ENCODE measurements at regions not wholly inside any gene's neighbourhood (a gene's known extent, or its start where the extent isn't known, plus 50 kb on each side); places are given as distances from the start of the nearest gene placed in this dataset.
"Not testable (repeated sequence)": the region's sequence is repeated elsewhere in the genome, so short reads cannot be mapped to it uniquely, and the experiment has no call there.

DNA sequence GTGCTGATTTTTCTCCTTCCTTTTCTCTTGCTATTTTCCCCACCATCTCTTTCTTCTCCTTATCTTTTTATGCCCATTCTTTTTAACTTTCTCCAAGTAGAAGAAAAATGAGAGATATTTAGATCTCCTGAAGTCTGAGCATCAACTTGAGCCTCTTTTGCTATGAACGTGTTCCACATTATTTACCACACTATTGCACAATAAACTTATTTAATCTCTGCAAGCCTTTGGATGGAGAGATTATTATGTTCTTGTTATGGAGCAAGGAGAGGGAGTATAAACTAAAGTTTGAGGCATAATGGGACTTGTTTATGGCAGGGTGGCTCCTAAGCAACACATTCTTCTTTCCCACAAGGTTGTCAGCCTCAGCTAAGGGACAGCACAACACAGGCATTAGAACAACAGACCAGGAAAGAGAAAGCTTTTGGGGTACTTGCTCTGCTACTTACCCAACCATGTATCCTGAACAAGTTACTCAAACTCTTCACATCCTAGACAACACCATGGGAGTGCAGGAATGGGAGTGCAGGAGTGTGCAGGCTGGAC lies 365.5 kb upstream of the BOD1L1 start:
- Histone ChIP-seq H3K9me3 (no peaks in the 10 kb centered on the region), H3K4me3 (no peak overlapping the region), H3K27me3 (no peaks in the 10 kb centered on the region), H3K36me3 (no peaks in the 10 kb centered on the region), H3K27ac (replicated peaks in 1 of 4) (no peak overlapping the region), H3K4me1 (peaks cover 0 to 16% (median 8%) of the 10 kb centered on the region in 4 donors)
- DNase-seq (ENCODE audit: extremely low spot score), result no peak
- TF ChIP-seq, protein P1, sequence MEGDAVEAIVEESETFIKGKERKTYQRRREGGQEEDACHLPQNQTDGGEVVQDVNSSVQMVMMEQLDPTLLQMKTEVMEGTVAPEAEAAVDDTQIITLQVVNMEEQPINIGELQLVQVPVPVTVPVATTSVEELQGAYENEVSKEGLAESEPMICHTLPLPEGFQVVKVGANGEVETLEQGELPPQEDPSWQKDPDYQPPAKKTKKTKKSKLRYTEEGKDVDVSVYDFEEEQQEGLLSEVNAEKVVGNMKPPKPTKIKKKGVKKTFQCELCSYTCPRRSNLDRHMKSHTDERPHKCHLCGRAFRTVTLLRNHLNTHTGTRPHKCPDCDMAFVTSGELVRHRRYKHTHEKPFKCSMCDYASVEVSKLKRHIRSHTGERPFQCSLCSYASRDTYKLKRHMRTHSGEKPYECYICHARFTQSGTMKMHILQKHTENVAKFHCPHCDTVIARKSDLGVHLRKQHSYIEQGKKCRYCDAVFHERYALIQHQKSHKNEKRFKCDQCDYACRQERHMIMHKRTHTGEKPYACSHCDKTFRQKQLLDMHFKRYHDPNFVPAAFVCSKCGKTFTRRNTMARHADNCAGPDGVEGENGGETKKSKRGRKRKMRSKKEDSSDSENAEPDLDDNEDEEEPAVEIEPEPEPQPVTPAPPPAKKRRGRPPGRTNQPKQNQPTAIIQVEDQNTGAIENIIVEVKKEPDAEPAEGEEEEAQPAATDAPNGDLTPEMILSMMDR (IDR thresholded peaks at IDR 0.05), result no peak
- TF ChIP-seq EP300 (IDR thresholded peaks at IDR 0.05) (no peak), POLR2A (IDR thresholded peaks at IDR 0.05; ENCODE audit: low read depth) (no peak), POLR2AphosphoS5 (IDR thresholded peaks at IDR 0.05) (no peak)
- intact Hi-C loops (cut with DNase I), result no loop called here
- WGBS, result 71% methylated on average over 1 of the region's 1 CpG

DNA sequence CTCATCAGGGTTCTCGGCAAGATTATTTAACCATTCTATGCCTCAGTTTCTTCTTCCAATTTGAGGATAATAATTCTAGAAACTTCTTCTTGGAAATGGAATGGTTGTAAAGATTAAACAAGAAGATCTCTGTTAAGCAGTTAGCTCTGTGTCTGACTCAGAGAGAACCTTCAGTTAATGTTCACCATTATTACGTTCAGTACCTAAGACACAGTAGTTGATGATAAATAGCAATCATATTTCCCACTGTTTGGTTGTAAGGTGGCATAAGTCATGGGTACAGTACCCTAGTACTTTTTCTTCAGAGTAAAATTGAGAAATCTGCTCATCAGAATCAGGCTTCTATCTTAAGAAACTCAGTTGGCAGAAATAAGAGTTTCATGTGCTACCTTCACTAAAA lies 366.5 kb upstream of the BOD1L1 start:
- H3K9me3 ChIP-seq, result no peaks in the 10 kb centered on the region
- intact Hi-C loops (cut with DNase I), result no loop called here
- no peaks in the 10 kb centered on the region for H3K36me3 ChIP-seq
- TF ChIP-seq POLR2A (IDR thresholded peaks at IDR 0.05; ENCODE audit: low read depth), result no peak
- TF ChIP-seq EP300 (IDR thresholded peaks at IDR 0.05), result no peak
- TF ChIP-seq, protein P1 (IDR thresholded peaks at IDR 0.05), result no peak
- H3K4me1 ChIP-seq, result peaks cover 0 to 16% (median 6%) of the 10 kb centered on the region in 4 donors
- H3K4me3 ChIP-seq, result no peak overlapping the region
- DNase-seq (ENCODE audit: extremely low spot score), result no peak
- WGBS, result 91% methylated on average over 2 of the region's 2 CpGs
- no peaks in the 10 kb centered on the region for H3K27me3 ChIP-seq
- H3K27ac ChIP-seq (replicated peaks in 1 of 4), result no peak overlapping the region

DNA sequence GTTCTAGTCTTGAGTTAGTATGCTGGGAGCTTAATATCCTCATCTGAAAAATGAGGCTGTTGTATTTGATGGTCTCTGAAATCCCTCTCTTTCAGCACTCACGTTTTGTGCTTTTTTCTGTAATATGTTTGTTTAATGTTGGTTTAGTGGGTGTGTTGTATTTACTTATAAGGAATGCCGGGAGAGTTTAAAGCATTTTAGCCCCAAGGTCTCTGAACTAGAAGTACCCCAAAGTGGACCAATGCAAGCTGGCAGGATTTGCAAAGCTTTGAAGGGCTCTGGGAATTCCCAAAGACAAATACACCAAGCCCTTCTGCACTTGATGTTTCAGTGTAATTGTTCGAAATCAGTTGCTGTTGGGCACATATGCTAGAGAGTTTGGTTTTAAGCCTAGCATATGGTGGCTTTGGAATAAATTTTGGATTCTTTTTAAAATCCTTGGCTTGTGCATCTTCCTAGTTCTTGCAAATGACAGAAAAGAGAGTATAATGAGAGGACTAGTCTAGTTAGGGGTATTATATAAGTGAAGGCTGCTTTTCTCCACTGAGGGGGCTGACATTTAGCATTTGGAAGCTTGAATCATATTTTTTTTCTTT lies 371.4 kb upstream of the BOD1L1 start:
- DNase-seq (ENCODE audit: extremely low spot score), result no peak
- Histone ChIP-seq H3K27me3 (no peaks in the 10 kb centered on the region), H3K9me3 (peaks cover 0 to 11% (median 5%) of the 10 kb centered on the region in 4 donors), H3K4me3 (no peak overlapping the region), H3K36me3 (no peaks in the 10 kb centered on the region), H3K27ac (replicated peaks in 1 of 4) (no peak overlapping the region), H3K4me1 (no peaks in the 10 kb centered on the region)
- TF ChIP-seq POLR2AphosphoS5 (IDR thresholded peaks at IDR 0.05) (no peak), EP300 (IDR thresholded peaks at IDR 0.05) (no peak), POLR2A (IDR thresholded peaks at IDR 0.05; ENCODE audit: low read depth) (no peak)
- TF ChIP-seq, protein P1 (IDR thresholded peaks at IDR 0.05), result no peak
- 72% methylated on average over 3 of the region's 3 CpGs for WGBS
- intact Hi-C loops (cut with DNase I), result no loop called here

DNA sequence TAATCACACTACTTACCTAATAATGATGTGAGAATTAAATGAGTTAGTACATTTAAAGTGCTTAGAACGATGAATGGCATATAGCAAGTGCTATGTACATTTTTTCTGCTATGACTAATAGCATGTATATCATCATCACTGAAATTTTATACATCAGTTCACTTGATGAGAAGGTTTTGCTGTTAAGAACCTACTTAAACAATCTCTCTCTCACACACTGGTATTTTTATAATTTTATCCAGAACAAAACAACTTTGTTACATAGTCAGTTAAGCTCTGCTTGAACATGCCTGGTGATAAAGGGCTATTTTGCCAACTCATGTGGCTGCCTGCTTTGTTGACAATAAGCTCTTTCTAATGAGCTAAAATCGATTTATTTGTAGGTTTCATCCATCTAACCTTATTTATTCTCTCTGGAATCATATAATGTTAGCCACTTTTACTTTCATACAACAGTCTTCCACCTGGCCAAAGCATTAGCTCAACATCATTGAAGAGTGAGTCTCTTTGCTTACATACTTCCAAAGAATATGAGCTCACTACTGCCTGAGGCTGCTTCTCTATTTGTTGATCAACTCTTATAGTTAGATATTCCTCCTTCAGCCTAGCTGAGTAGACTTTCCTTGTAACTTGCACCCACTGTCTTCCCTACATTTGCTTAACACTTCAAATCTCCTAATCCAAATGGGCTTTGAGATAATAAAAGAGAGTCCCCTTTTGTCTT lies 372.7 kb upstream of the BOD1L1 start:
- TF ChIP-seq POLR2A (IDR thresholded peaks at IDR 0.05; ENCODE audit: low read depth), result no peak
- TF ChIP-seq, protein P1 (IDR thresholded peaks at IDR 0.05), result no peak
- no peak for TF ChIP-seq EP300 (IDR thresholded peaks at IDR 0.05)
- no peak for TF ChIP-seq POLR2AphosphoS5 (IDR thresholded peaks at IDR 0.05)
- WGBS, result 56% methylated on average over 2 of the region's 2 CpGs
- Histone ChIP-seq H3K27me3 (no peaks in the 10 kb centered on the region), H3K27ac (replicated peaks in 1 of 4) (no peak overlapping the region), H3K9me3 (peaks cover 0 to 11% (median 5%) of the 10 kb centered on the region in 4 donors), H3K4me1 (no peaks in the 10 kb centered on the region), H3K4me3 (no peak overlapping the region), H3K36me3 (no peaks in the 10 kb centered on the region)
- DNase-seq (ENCODE audit: extremely low spot score), result no peak
- intact Hi-C loops (cut with DNase I), result no loop called here

DNA sequence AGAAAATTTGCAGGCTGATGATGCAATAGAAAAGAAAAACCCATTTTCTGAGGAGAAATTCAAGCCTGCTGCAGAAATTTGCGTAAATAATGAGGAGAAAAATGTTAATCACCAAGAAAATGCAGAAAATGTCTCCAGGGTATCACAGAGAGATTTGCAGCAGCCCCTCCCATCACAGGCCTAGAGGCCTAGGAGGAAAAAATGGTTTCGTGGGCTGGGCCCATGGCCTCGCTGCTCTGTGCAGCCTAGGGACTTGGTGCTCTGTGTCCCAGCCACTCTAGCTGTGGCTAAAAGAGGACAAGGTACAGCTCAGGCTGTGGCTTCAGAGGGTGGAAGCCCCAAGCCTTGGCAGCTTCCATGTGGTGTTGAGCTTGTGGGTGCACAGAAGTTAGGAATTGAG lies 374.8 kb upstream of the BOD1L1 start:
- DNase-seq (ENCODE audit: extremely low spot score); intact Hi-C loops (cut with DNase I); H3K4me3 ChIP-seq; H3K27me3 ChIP-seq; H3K36me3 ChIP-seq; H3K27ac ChIP-seq (replicated peaks in 1 of 4); H3K4me1 ChIP-seq: not testable (repeated sequence)
- WGBS, result 85% methylated on average over 3 of the region's 3 CpGs
- peaks cover 0 to 11% (median 5%) of the 10 kb centered on the region in 4 donors for H3K9me3 ChIP-seq

Data from esophagus muscularis mucosa (tissue), 4 donors.